ENCODE measurements at regions not wholly inside any gene's neighbourhood (a gene's known extent, or its start where the extent isn't known, plus 50 kb on each side); places are given as distances from the start of the nearest gene placed in this dataset.

GRCh38 chr3:55178336-55178735 is 250.5 kb upstream of the LRTM1 start:
- no peak for TF ChIP-seq POLR2A (IDR thresholded peaks at IDR 0.05)
- TF ChIP-seq POLR2AphosphoS5 (IDR thresholded peaks at IDR 0.05): no peak
